KMS-11 (cell line): ENCODE measurements at regions not wholly inside any gene's neighbourhood (a gene's known extent, or its start where the extent isn't known, plus 50 kb on each side); places are given as distances from the start of the nearest gene placed in this dataset.

Experiments used
- H2AFZ ChIP-seq: fragments of 200-600 bp; sonication (generic); 2 replicates; pipeline ENCODE4 v1.6.1; 2016; ENCODE audit warnings: antibody characterized with exemption, mixed run types, low read depth
- H3K27ac ChIP-seq: fragments of 200-600 bp; sonication (generic); 2 replicates; pipeline ENCODE4 v1.6.1; 2016; ENCODE audit warnings: mild to moderate bottlenecking, mixed run types
- H3K27me3 ChIP-seq: fragments of 200-600 bp; sonication (generic); 2 replicates; pipeline ENCODE4 v1.6.1; 2017; ENCODE audit warnings: mild to moderate bottlenecking, low read depth, mixed run types, moderate library complexity; ENCODE audit not compliant: insufficient read depth
- H3K36me3 ChIP-seq: fragments of 200-600 bp; sonication (generic); 2 replicates; pipeline ENCODE4 v1.6.1; 2017; ENCODE audit warnings: mild to moderate bottlenecking, mixed run types; ENCODE audit not compliant: insufficient read depth
- H3K4me1 ChIP-seq: fragments of 200-600 bp; sonication (generic); 2 replicates; pipeline ENCODE4 v1.6.1; 2016; ENCODE audit warnings: mild to moderate bottlenecking, low read depth, mixed run types; ENCODE audit not compliant: poor library complexity, severe bottlenecking
- H3K4me2 ChIP-seq: fragments of 200-600 bp; sonication (generic); 2 replicates; pipeline ENCODE4 v1.7.0; 2016; ENCODE audit warnings: mild to moderate bottlenecking, mixed run types
- H3K4me3 ChIP-seq: fragments of 200-600 bp; sonication (generic); IDR thresholded peaks from 2 replicates; pipeline ENCODE4 v1.6.1; 2017; ENCODE audit warnings: low read depth, low read length, mixed read lengths; ENCODE audit not compliant: insufficient read depth
- H3K79me2 ChIP-seq: fragments of 200-600 bp; sonication (generic); 2 replicates; pipeline ENCODE4 v1.6.1; 2016; ENCODE audit warnings: low read depth, mixed run types; ENCODE audit not compliant: insufficient read depth
- H3K9ac ChIP-seq: fragments of 200-600 bp; sonication (generic); 2 replicates; pipeline ENCODE4 v1.6.1; 2016; ENCODE audit warnings: mild to moderate bottlenecking, mixed run types
- H4K20me1 ChIP-seq: fragments of 200-600 bp; sonication (generic); 2 replicates; pipeline ENCODE4 v1.6.1; 2016; ENCODE audit warnings: mild to moderate bottlenecking, mixed run types; ENCODE audit not compliant: insufficient read depth
- TF ChIP-seq, protein P1 (sequence below): fragments of 200-600 bp; sonication (generic); conservative IDR thresholded peaks from 2 replicates; pipeline ENCODE4 v1.6.1; 2017; ENCODE audit warnings: low read depth, mild to moderate bottlenecking, antibody characterized with exemption, low read length, moderate library complexity, mixed read lengths

DNA sequence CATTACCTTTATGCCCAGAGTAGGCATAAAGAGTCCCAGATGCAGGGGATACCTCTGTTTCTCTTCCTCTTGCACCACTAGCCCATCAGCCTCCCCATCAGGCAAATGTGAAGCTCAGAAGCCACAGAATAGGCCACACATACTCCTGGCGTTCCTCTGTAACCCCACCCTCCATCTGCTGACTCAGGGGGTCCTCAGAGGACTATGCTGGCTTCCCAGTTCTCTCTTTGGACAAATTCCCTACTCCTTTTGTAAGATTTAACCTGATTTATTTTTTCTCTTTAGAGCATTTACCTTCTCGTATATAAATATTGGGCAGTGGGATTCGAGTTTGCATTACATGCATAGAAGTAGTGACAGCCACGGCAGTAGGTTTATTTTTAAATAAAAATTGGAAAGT lies 262.3 kb upstream of the CADM1 start:
- Histone ChIP-seq H3K36me3 (no peaks in the 10 kb centered on the region), H3K4me1 (no peaks in the 10 kb centered on the region), H3K4me2 (no peak overlapping the region), H3K4me3 (no peak overlapping the region), H3K79me2 (no peaks in the 10 kb centered on the region), H3K27ac (no peak overlapping the region), H3K9ac (no peak overlapping the region), H4K20me1 (no peaks in the 10 kb centered on the region), H3K27me3 (no peaks in the 10 kb centered on the region), H2AFZ (no peak overlapping the region)
- TF ChIP-seq, protein P1, sequence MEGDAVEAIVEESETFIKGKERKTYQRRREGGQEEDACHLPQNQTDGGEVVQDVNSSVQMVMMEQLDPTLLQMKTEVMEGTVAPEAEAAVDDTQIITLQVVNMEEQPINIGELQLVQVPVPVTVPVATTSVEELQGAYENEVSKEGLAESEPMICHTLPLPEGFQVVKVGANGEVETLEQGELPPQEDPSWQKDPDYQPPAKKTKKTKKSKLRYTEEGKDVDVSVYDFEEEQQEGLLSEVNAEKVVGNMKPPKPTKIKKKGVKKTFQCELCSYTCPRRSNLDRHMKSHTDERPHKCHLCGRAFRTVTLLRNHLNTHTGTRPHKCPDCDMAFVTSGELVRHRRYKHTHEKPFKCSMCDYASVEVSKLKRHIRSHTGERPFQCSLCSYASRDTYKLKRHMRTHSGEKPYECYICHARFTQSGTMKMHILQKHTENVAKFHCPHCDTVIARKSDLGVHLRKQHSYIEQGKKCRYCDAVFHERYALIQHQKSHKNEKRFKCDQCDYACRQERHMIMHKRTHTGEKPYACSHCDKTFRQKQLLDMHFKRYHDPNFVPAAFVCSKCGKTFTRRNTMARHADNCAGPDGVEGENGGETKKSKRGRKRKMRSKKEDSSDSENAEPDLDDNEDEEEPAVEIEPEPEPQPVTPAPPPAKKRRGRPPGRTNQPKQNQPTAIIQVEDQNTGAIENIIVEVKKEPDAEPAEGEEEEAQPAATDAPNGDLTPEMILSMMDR: no peak

DNA sequence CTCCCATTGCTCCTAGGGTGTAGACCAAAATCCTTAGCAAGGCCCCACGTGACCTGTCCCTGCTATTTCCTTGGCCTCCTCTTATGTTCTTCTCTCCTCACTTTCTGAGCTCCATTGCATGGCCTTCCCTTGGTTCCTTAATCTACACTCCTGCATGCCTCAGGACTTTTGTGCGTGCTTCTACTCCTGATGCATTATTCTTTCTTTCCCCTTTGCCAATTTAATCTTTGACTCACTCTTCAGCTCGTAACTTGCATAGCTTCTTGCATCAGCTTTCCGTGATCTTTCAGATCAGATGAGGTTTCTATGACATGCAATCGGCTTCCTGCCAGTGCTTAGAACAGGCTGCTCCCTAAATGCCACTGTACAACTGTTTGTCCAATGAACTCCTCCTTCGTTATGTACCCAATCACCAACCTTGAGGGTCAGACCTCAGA lies 261.6 kb upstream of the CADM1 start:
- Histone ChIP-seq H3K79me2 (no peaks in the 10 kb centered on the region), H3K36me3 (no peaks in the 10 kb centered on the region), H3K27ac (no peak overlapping the region), H3K9ac (no peak overlapping the region), H3K4me3 (no peak overlapping the region), H3K27me3 (no peaks in the 10 kb centered on the region), H3K4me1 (no peaks in the 10 kb centered on the region), H2AFZ (no peak overlapping the region), H4K20me1 (no peaks in the 10 kb centered on the region), H3K4me2 (no peak overlapping the region)
- TF ChIP-seq, protein P1: no peak

DNA sequence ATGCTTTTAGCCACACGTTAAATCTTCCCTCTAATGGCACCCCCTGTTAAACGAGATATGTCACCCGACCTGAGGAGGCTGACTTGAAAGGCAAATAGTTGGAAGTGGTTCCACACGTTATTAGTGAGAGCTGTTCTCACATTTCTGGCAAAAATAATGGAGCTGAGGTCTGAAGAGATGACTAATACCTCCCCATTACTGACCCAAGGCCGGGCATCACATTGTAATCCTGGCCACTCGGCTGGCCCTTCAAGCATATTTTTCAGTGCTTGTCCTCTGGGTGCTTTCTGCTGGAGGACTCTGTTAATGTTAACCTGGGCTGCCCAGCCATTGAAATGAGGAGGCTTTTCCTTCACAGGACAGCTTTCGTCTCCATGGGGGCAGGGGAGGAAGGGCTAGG lies 260.0 kb upstream of the CADM1 start:
- Histone ChIP-seq H3K4me1 (no peaks in the 10 kb centered on the region), H3K9ac (no peak overlapping the region), H2AFZ (no peak overlapping the region), H3K4me2 (no peak overlapping the region), H3K36me3 (no peaks in the 10 kb centered on the region), H3K27me3 (no peaks in the 10 kb centered on the region), H4K20me1 (no peaks in the 10 kb centered on the region), H3K79me2 (no peaks in the 10 kb centered on the region), H3K27ac (no peak overlapping the region), H3K4me3 (no peak overlapping the region)
- TF ChIP-seq, protein P1: no peak

DNA sequence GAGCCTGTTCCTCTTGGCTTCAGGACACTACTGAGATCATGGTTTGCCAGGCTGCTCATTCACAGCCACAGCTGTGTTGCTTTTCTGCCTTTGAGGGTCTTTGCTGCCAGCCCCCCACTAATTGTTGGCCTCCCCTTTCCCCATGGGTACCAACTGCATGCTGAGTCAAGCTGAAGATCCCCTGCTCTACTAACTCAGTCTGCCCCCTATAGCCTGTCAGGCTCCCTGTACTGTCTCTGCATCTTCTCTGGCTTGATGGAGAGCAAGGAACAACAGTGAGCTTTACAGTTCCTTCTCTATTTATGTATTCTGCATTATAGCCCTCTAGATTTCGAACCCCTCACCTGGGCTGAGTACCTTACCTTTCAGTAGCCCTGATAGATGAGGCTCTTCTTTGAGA lies 257.6 kb upstream of the CADM1 start:
- Histone ChIP-seq H3K4me2 (no peak overlapping the region), H3K4me3 (no peak overlapping the region), H3K4me1 (no peaks in the 10 kb centered on the region), H3K27me3 (no peaks in the 10 kb centered on the region), H3K79me2 (no peaks in the 10 kb centered on the region), H3K27ac (no peak overlapping the region), H2AFZ (no peak overlapping the region), H3K9ac (no peak overlapping the region), H3K36me3 (no peaks in the 10 kb centered on the region), H4K20me1 (no peaks in the 10 kb centered on the region)
- TF ChIP-seq, protein P1: no peak
